Mucosa of rectum (tissue), 2 donors: ENCODE measurements at regions not wholly inside any gene's neighbourhood (a gene's known extent, or its start where the extent isn't known, plus 50 kb on each side); places are given as distances from the start of the nearest gene placed in this dataset.

ENCODE experiments used
- H3K27ac ChIP-seq, 2 donors: one replicate each; pipeline ENCODE4 v1.7.0; 2013; ENCODE audit warnings: inconsistent platforms in 2 of 2, low read depth in 2 of 2, low read length in 2 of 2
- H3K27me3 ChIP-seq, 2 donors: one replicate each; pipeline ENCODE4 v1.7.0; 2013; ENCODE audit warnings: low read length in 2 of 2; ENCODE audit not compliant: control insufficient read depth in 2 of 2, insufficient read depth in 2 of 2
- H3K36me3 ChIP-seq, 2 donors: one replicate each; pipeline ENCODE4 v1.7.0; 2013; ENCODE audit warnings: low read length in 2 of 2; ENCODE audit not compliant: control insufficient read depth in 2 of 2, insufficient read depth in 2 of 2
- H3K4me1 ChIP-seq, 2 donors: one replicate each; pipeline ENCODE4 v1.7.0; 2013; ENCODE audit warnings: low read length in 2 of 2, mild to moderate bottlenecking in 1 of 2; ENCODE audit not compliant: control insufficient read depth in 2 of 2, insufficient read depth in 2 of 2
- H3K4me3 ChIP-seq, 2 donors: one replicate each; pipeline ENCODE4 v1.7.0; 2013; ENCODE audit warnings: low read length in 2 of 2
- H3K9ac ChIP-seq, 2 donors: one replicate each; pipeline ENCODE4 v1.7.0; 2013; ENCODE audit warnings: low read length in 2 of 2, low read depth in 1 of 2, mild to moderate bottlenecking in 1 of 2
- H3K9me3 ChIP-seq, 2 donors: one replicate each; pipeline ENCODE4 v1.7.0; 2013; ENCODE audit warnings: low read length in 2 of 2; ENCODE audit not compliant: control insufficient read depth in 2 of 2
- donor health status: healthy.
- donor health status: Normal muscosa, but diverticular disease.

DNA sequence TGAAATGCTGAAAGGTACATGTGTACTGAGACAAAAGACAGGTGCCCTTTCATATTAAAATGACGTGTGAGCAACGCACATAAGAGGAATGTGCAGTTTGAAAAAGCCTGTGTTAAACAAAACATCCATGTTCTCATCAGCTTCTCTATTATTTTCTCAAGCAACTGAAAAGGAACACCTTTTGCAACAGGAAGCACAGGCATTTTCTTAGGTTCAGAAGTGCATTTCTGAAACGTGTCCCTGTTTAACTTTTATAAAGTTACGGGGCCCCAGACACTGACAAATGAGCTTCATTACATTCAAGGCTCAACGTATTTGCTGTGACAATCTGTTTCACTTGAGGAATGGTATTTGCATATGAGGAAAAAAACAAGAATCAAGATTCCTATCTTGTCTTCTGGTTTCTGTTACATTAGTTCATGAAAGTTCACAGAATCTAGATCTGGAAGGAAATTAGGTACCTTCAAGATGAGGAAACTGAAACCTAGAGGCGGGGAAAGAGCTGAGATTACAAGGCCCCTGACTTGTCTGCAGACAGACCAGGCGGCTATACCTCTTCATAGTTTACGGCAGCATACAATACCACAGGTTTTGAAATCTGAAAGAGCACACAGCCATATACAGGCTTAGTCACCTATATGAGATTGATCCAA is 431.7 kb downstream of the KLF12 start:
- H3K36me3 ChIP-seq = peaks cover 0 to 3% of the 10 kb centered on the region in 2 donors
- no peaks in the 10 kb centered on the region for H3K9me3 ChIP-seq
- H3K27me3 ChIP-seq = no peaks in the 10 kb centered on the region
- no peak overlapping the region for H3K4me3 ChIP-seq
- H3K9ac ChIP-seq = peak overlapping the region in 1 of 2 donors; percentile 29
- peak overlapping the region; percentile 1 to 19 for H3K27ac ChIP-seq
- H3K4me1 ChIP-seq = peaks cover 0 to 6% of the 10 kb centered on the region in 2 donors

- Histone ChIP-seq H3K9ac (no peak overlapping the region), H3K4me3 (no peak overlapping the region), H3K9me3 (no peaks in the 10 kb centered on the region), H3K27me3 (no peaks in the 10 kb centered on the region), H3K4me1 (no peaks in the 10 kb centered on the region), H3K27ac (no peak overlapping the region), H3K36me3 (peaks cover 0 to 3% of the 10 kb centered on the region in 2 donors)
Measured at GRCh38 chr13:73701160-73701559, 433.0 kb downstream of the KLF12 start.

GRCh38 chr13:73698859-73699258 is 435.3 kb downstream of the KLF12 start:
- no peak overlapping the region for H3K27ac ChIP-seq
- no peaks in the 10 kb centered on the region for H3K4me1 ChIP-seq
- no peaks in the 10 kb centered on the region for H3K9me3 ChIP-seq
- H3K27me3 ChIP-seq = no peaks in the 10 kb centered on the region
- peaks cover 0 to 10% of the 10 kb centered on the region in 2 donors for H3K36me3 ChIP-seq
- no peak overlapping the region for H3K9ac ChIP-seq
- no peak overlapping the region for H3K4me3 ChIP-seq

- Histone ChIP-seq H3K9me3 (no peaks in the 10 kb centered on the region), H3K36me3 (peaks cover 0 to 11% of the 10 kb centered on the region in 2 donors), H3K4me1 (no peaks in the 10 kb centered on the region), H3K4me3 (no peak overlapping the region), H3K27me3 (no peaks in the 10 kb centered on the region), H3K27ac (no peak overlapping the region), H3K9ac (no peak overlapping the region)
Measured at GRCh38 chr13:73697166-73697565, 437.0 kb downstream of the KLF12 start.

GRCh38 chr13:73696713-73697112 is 437.5 kb downstream of the KLF12 start:
- Histone ChIP-seq H3K9ac (no peak overlapping the region), H3K27me3 (no peaks in the 10 kb centered on the region), H3K27ac (no peak overlapping the region), H3K9me3 (no peaks in the 10 kb centered on the region), H3K36me3 (peaks cover 0 to 11% of the 10 kb centered on the region in 2 donors), H3K4me1 (no peaks in the 10 kb centered on the region), H3K4me3 (no peak overlapping the region)

DNA sequence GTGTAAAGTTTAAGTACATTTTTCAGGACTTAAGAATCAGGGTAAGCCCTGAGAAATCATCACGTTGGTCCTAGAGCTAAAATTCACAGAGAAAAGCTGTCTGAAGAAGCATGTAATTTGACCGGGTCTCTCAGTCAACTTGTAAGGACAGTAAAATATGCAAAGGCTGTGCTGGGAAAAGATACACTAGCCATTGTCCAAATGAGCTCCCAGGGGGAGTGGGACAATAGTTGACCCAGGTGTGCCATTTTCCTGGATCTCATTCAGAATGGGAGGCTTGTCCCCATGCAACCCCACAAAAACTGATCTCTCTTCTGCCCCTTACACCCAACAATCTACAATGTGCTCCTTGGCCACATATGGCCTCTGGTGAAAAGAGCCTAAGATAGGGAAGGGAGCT is 437.9 kb downstream of the KLF12 start:
- Histone ChIP-seq H3K9ac (no peak overlapping the region), H3K27me3 (no peaks in the 10 kb centered on the region), H3K27ac (no peak overlapping the region), H3K36me3 (peaks cover 0 to 11% of the 10 kb centered on the region in 2 donors), H3K4me1 (no peaks in the 10 kb centered on the region), H3K9me3 (no peaks in the 10 kb centered on the region), H3K4me3 (no peak overlapping the region)

- Histone ChIP-seq H3K27ac (no peak overlapping the region), H3K9ac (no peak overlapping the region), H3K4me3 (no peak overlapping the region), H3K4me1 (no peaks in the 10 kb centered on the region), H3K9me3 (no peaks in the 10 kb centered on the region), H3K36me3 (peaks cover 0 to 11% of the 10 kb centered on the region in 2 donors), H3K27me3 (no peaks in the 10 kb centered on the region)
Measured at GRCh38 chr13:73695325-73695724, 438.9 kb downstream of the KLF12 start.

DNA sequence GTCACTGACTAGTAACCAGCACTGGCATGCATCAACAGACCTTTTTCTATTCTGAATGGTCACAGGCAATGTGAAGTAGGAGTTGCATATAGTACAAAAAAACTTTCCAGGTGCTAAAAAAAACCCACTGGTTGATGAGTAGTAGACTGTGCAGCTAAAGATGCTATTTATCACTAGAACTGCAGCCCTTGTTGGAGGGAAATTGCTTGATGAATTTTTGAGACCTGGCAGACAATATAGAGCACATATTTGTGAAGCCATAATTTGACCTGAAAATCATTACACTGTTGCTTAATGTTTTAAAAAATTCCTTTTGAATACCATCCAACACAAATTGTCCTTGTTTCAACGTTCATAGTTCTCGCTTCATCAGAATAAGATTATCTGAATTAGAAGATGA is 441.0 kb downstream of the KLF12 start:
- H3K4me1 ChIP-seq = no peaks in the 10 kb centered on the region
- H3K9me3 ChIP-seq = no peaks in the 10 kb centered on the region
- H3K4me3 ChIP-seq = no peak overlapping the region
- no peaks in the 10 kb centered on the region for H3K27me3 ChIP-seq
- no peak overlapping the region for H3K9ac ChIP-seq
- peaks cover 0 to 11% of the 10 kb centered on the region in 2 donors for H3K36me3 ChIP-seq
- no peak overlapping the region for H3K27ac ChIP-seq

GRCh38 chr13:73691891-73692290 is 442.3 kb downstream of the KLF12 start:
- peaks cover 0 to 11% of the 10 kb centered on the region in 2 donors for H3K36me3 ChIP-seq
- H3K4me3 ChIP-seq = no peak overlapping the region

GRCh38 chr13:73687929-73688328 is 446.3 kb downstream of the KLF12 start:
- Histone ChIP-seq H3K9me3 (no peaks in the 10 kb centered on the region), H3K9ac (no peak overlapping the region), H3K36me3 (no peaks in the 10 kb centered on the region), H3K27ac (no peak overlapping the region), H3K4me1 (no peaks in the 10 kb centered on the region), H3K27me3 (no peaks in the 10 kb centered on the region), H3K4me3 (no peak overlapping the region)

More at GRCh38 chr13:73691891-73692290, 442.3 kb downstream of the KLF12 start:
- Histone ChIP-seq H3K4me1 (no peaks in the 10 kb centered on the region), H3K9me3 (no peaks in the 10 kb centered on the region), H3K27ac (no peak overlapping the region), H3K27me3 (no peaks in the 10 kb centered on the region), H3K9ac (no peak overlapping the region)
